C4-2B (cell line): ENCODE measurements at regions not wholly inside any gene's neighbourhood (a gene's known extent, or its start where the extent isn't known, plus 50 kb on each side); places are given as distances from the start of the nearest gene placed in this dataset.

Experiments used
- CTCF ChIP-seq: fragments of 450-650 bp; conservative IDR thresholded peaks from 2 replicates; pipeline ENCODE4 v1.5.1; 2017; ENCODE audit warnings: mild to moderate bottlenecking
- ZFX ChIP-seq: fragments of 450-650 bp; IDR thresholded peaks from 2 replicates; pipeline ENCODE4 v1.6.1; 2017

- TF ChIP-seq CTCF (no peak), ZFX (no peak)
Observed at GRCh38 chr13:44267203-44267602, 106.4 kb upstream of the SERP2 start.
